ENCODE measurements at regions not wholly inside any gene's neighbourhood (a gene's known extent, or its start where the extent isn't known, plus 50 kb on each side); places are given as distances from the start of the nearest gene placed in this dataset.
"Not testable (repeated sequence)": the region's sequence is repeated elsewhere in the genome, so short reads cannot be mapped to it uniquely, and the experiment has no call there.

DNA sequence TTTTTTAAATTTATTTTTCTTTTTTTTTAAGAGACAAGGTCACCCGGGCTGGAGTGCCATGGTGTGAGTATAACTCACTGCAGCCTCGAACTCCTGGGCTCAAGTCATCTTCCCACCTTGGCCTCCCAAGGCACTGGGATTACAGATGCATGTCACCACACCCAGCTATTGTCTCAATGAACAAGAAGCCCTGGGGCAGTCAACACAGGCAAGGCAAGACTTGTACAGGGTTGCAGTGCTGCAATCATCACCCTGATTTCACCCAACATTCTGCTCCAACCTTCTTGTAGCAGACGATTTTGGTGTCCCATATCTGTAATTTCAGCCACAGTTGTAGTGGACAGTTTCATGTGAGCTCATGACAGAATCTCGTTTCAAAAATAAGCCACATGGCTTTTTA lies 205.8 kb upstream of the KIF2A start:
- DNase-seq (ENCODE audit: low spot score) = no peak

DNA sequence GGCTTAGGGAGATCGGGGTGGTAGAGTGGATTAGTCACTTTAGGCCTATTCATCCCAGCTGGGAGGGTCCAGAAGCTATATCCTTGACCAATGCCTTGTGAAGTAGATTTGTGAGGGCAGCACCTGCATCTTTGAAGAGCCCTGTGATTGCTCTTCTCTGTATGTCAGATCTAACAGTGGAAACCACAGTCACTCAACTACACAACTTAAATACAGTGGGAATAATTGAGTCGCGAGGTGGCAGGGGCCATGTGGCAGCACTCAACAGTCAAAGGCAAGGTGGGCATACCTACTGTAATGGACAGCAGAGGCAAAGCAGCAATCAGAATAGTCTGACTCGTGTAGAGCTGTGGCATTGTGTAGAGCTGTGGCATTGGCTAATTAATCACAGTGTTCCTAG lies 202.1 kb upstream of the KIF2A start:
- not testable (repeated sequence) for DNase-seq (ENCODE audit: low spot score)

- no peak for DNase-seq (ENCODE audit: low spot score)
These were observed 194.6 kb upstream of the KIF2A start for GRCh38 chr5:62111428-62111827.

- DNase-seq (ENCODE audit: low spot score) = no peak
These were observed 193.2 kb upstream of the KIF2A start for GRCh38 chr5:62112689-62113228.

GRCh38 chr5:62115014-62115413 lies 191.0 kb upstream of the KIF2A start:
- no peak for DNase-seq (ENCODE audit: low spot score)

GRCh38 chr5:62124266-62124665 lies 181.7 kb upstream of the KIF2A start:
- DNase-seq (ENCODE audit: low spot score) = peak; percentile 24

GRCh38 chr5:62126090-62126489 lies 179.9 kb upstream of the KIF2A start:
- no peak for DNase-seq (ENCODE audit: low spot score)

DNA sequence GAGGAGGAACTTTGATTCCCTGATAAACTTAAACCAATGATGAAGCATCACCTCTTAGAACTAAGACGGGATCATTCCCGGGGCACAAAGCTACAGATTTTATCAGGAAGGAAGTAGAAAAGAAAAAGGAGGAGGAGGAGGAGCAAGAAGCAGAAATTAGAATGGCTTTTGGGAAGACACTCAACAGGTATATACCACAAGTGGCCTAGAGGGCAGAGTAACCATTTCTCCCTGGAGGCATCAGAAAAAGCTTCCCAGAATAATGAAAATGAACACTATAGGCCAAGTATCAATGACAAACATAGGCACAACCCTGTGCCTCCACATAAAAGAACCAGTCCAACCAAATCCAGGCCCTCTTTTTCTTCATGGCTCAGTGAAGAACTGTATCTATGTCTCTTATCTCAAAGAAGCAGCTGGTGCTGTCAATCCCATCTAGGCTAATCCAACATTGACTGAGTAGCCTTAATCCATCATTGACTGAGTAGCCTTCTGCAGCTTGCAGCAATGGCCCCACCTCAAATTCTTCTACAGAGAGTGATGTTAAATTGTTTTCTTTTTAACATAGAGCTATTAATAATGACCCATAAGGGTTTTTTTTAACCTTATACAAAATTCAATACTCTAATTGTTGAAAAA lies 178.8 kb upstream of the KIF2A start:
- no peak for DNase-seq (ENCODE audit: low spot score)

DNA sequence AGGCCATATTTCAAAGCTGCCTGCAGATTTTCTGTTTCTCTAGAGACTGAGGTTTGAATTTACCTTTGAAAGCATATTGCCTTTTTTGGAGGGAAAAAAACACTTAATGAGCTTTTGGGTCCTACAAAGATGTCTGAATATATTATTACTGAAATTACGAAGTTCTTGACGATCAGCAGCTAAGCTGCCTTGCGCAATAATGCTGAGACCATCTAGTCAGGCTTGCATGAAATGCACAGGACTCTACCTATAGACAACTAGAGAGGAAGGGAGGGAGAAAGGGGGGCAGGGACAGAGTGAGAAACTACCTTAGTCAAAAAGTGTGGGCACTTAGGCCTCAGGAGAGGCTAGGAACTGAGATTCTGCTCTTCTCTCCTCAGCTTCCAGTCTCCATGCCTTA lies 175.9 kb upstream of the KIF2A start:
- no peak for DNase-seq (ENCODE audit: low spot score)

GRCh38 chr5:62132276-62132675 lies 173.7 kb upstream of the KIF2A start:
- DNase-seq (ENCODE audit: low spot score) = no peak

- no peak for DNase-seq (ENCODE audit: low spot score)
These were observed 172.6 kb upstream of the KIF2A start for GRCh38 chr5:62133426-62133825.

DNA sequence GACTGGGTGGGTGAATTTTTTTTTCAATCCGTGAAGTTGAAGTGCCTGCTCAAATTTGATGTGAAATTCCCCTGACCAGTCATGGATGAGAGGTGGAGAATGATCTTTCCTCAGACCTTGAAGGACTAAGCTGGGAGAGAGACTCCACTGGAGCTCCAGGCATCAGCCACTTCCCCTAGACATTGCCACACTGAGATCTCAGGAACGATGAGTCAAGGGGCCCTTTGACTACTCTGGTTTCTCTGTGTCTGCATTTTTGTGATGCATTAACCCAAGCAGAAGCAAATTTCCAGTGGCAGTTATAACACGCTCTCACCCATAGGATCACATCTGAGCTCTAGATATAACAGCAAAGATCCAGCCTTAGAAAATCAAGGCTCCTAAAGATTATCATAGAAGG lies 171.2 kb upstream of the KIF2A start:
- no peak for DNase-seq (ENCODE audit: low spot score)

GRCh38 chr5:62137628-62138027 lies 168.4 kb upstream of the KIF2A start:
- no peak for DNase-seq (ENCODE audit: low spot score)

- peak; percentile 55 for DNase-seq (ENCODE audit: low spot score)
These were observed 167.4 kb upstream of the KIF2A start for GRCh38 chr5:62138607-62139006.

GRCh38 chr5:62139741-62140140 lies 166.3 kb upstream of the KIF2A start:
- no peak for DNase-seq (ENCODE audit: low spot score)

GRCh38 chr5:62142351-62142750 lies 163.7 kb upstream of the KIF2A start:
- DNase-seq (ENCODE audit: low spot score) = no peak

GRCh38 chr5:62143268-62144229 lies 162.5 kb upstream of the KIF2A start:
- no peak for DNase-seq (ENCODE audit: low spot score)

- no peak for DNase-seq (ENCODE audit: low spot score)
These were observed 161.5 kb upstream of the KIF2A start for GRCh38 chr5:62144401-62145022.

DNA sequence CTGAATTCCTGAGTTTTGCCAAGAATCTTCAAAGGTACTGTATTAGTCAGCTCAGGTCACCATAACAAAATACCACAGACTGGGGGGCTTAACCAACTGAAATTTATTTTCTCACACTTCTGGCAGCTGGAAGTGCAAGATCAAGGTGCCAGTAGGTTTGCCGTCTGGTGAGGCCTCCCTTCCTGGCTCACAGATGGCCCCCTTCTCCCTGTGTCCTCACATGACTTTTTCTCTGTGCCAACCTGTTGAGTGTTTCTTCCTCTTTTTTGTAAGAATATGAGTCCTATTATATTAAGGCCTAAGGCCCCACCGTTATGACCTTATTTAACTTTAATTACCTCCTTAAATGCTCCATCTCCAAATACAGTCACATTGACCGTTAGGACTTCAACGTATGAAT lies 156.1 kb upstream of the KIF2A start:
- DNase-seq (ENCODE audit: low spot score) = no peak

DNA sequence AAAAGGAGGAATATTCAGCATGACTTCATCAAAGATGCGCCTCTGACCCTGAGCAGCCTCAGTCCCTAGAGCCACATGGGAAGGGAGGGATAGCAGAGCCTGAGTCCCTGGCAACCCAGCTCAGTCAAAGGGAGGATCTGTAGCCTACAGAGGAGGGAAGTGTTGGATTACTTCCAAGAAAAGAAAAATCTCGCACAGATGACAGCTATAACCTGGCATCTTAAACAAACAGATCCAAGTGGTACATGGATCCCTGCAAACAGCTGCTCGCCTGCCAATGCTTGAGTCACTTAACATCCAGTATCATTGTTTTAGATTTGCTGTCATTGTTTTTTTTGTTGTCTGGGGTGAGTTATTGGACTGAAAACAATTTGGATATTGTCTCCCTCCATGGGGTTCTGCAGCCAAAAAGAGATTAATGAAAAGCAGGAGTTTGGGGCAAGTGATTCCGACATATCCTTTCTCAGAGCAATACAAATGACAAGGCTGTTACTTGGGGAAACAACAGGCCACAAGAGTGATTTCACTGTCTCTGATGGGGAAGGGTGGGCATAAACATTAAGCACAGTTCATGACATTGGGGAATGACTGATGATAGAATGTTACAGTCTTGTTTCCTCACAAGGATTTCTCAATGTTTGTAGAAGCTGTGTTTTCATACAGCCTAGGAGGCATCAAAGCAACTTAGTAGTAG lies 153.5 kb upstream of the KIF2A start:
- DNase-seq (ENCODE audit: low spot score) = no peak

DNA sequence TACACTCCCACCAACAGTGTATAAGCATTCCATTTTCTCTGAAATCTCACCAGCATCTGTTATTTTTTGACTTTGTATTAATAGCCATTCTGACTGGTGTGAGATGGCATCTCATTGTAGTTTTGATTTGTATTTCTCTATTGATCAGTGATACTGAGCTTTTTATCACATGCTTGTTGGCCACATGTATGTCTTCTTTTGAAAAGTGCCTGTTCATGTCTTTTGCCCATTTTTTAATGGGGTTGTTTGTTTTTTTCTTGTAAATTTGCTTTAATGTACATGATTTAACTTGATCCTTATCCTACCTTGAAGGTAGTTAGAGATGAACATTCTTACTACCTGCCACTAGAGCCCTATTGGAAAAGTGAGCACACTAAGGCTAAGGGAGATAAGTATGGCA lies 151.2 kb upstream of the KIF2A start:
- DNase-seq (ENCODE audit: low spot score) = no peak

DNA sequence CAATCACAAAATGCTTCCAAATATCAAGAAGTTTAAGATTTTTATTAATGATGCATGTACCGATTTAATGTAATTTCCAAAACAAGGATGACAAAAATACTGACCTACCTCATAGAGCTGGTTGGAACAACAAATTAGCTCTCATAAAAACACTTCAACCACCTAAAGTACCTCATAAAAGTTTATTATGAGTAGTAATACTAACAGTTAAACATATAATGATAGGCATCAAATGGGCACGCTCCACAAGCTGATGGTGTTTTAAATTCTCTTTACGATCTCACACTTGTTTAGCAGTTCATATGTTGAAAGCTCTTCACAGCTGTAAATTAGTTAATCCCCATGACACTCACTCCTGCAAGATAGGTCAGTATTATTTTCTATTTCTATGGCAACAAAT lies 150.0 kb upstream of the KIF2A start:
- DNase-seq (ENCODE audit: low spot score) = no peak

Measured in iPS-NIHi11 (cell line).